K562 (cell line): ENCODE measurements at regions not wholly inside any gene's neighbourhood (a gene's known extent, or its start where the extent isn't known, plus 50 kb on each side); places are given as distances from the start of the nearest gene placed in this dataset.
A peak's percentile ranks its signal among the peaks of the same experiment; 100 is the strongest.

ENCODE experiments used
- ATF2 ChIP-seq: sonication (generic); formaldehyde crosslinking; IDR thresholded peaks from 2 replicates; pipeline ENCODE4 v1.8.1; 2022; ENCODE audit warnings: missing genetic modification reagents
- CAMTA2 ChIP-seq: fragments of 250-450 bp; sonication (Bioruptor Pico); conservative IDR thresholded peaks from 2 replicates; pipeline ENCODE4 v1.5.1; 2022
- CREBBP ChIP-seq: IDR thresholded peaks from one replicate; pipeline ENCODE4 v1.6.1; 2012; ENCODE audit warnings: low read depth, mild to moderate bottlenecking, control low read depth, inconsistent platforms, low read length
- HMGN3 ChIP-seq: IDR thresholded peaks from 2 replicates; pipeline ENCODE4 v1.6.1; 2011; ENCODE audit warnings: borderline replicate concordance, low read depth, mild to moderate bottlenecking, mixed read lengths, low read length; ENCODE audit not compliant: insufficient read length; ENCODE audit errors: extremely low read depth
- HSF4 ChIP-seq: fragments of 250-450 bp; sonication (Bioruptor Pico); IDR thresholded peaks from 2 replicates; pipeline ENCODE4 v2.1.2; 2022; ENCODE audit warnings: mild to moderate bottlenecking, moderate library complexity, borderline replicate concordance
- KDM4B ChIP-seq, 2 experiments: fragments of 450-650 bp in 1 of 2; sonication (generic) in 1 of 2; IDR thresholded peaks; 2 replicates each; pipeline ENCODE4 v1.6.1; 2016 to 2017; ENCODE audit warnings: borderline replicate concordance in 2 of 2, antibody characterized with exemption in 1 of 2, low read depth in 1 of 2, mild to moderate bottlenecking in 1 of 2
- NR2C1 ChIP-seq, 2 experiments: fragments of 450-650 bp; IDR thresholded peaks; 2 replicates each; pipeline ENCODE4 v1.6.1; 2017; ENCODE audit warnings: mild to moderate bottlenecking in 2 of 2, antibody characterized with exemption in 1 of 2, inconsistent platforms in 1 of 2, missing compliant biosample characterization in 1 of 2, missing genetic modification characterization in 1 of 2
- PHB ChIP-seq: fragments of 250-450 bp; sonication (Bioruptor Pico); IDR thresholded peaks from 2 replicates; pipeline ENCODE4 v1.5.0; 2021
- PHF20 ChIP-seq: fragments of 450-650 bp; IDR thresholded peaks from 2 replicates; pipeline ENCODE4 v1.6.1; 2018; ENCODE audit not compliant: partially characterized antibody
- RBFOX2 ChIP-seq: fragments of 200-400 bp; formaldehyde crosslinking; IDR thresholded peaks from 2 replicates; pipeline ENCODE4 v1.6.1; 2017; ENCODE audit warnings: low read depth, mild to moderate bottlenecking, low read length, moderate library complexity
- RBM17 ChIP-seq: fragments of 200-400 bp; formaldehyde crosslinking; IDR thresholded peaks from 2 replicates; pipeline ENCODE4 v1.6.1; 2017; ENCODE audit warnings: low read depth, mild to moderate bottlenecking, low read length, borderline replicate concordance
- SMARCC2 ChIP-seq: fragments of 450-650 bp; IDR thresholded peaks from 2 replicates; pipeline ENCODE4 v1.6.1; 2017; ENCODE audit warnings: antibody characterized with exemption, moderate library complexity, mild to moderate bottlenecking, low read depth
- SP1 ChIP-seq: sonication (generic); formaldehyde crosslinking; IDR thresholded peaks from 2 replicates; pipeline ENCODE4 v1.8.1; 2022; ENCODE audit warnings: mild to moderate bottlenecking, missing genetic modification reagents
- SRSF3 ChIP-seq: fragments of 200-400 bp; formaldehyde crosslinking; IDR thresholded peaks from 2 replicates; pipeline ENCODE4 v1.6.1; 2016; ENCODE audit warnings: mild to moderate bottlenecking, low read length, moderate library complexity; ENCODE audit not compliant: insufficient read depth
- TEAD1 ChIP-seq, 2 experiments: fragments of 450-650 bp in 1 of 2; sonication (generic) in 1 of 2; formaldehyde crosslinking; IDR thresholded peaks; 2 replicates each; pipeline versions ENCODE4 v1.4.0 to v1.8.0; 2020 to 2022; ENCODE audit warnings: mild to moderate bottlenecking in 2 of 2, missing genetic modification reagents in 1 of 2
- TGIF2 ChIP-seq: sonication (generic); formaldehyde crosslinking; IDR thresholded peaks from 2 replicates; pipeline ENCODE4 v1.8.1; 2022; ENCODE audit warnings: mild to moderate bottlenecking, missing genetic modification reagents, moderate library complexity
- THRB ChIP-seq: fragments of 450-650 bp; formaldehyde crosslinking; conservative IDR thresholded peaks from 2 replicates; pipeline ENCODE4 v1.4.0; 2022; ENCODE audit warnings: mild to moderate bottlenecking, missing genetic modification characterization
- TRIM24 ChIP-seq, 2 experiments: fragments of 450-650 bp; IDR thresholded peaks; 2 replicates each; pipeline ENCODE4 v1.6.1; 2016
- XRCC5 ChIP-seq: fragments of 200-400 bp; formaldehyde crosslinking; IDR thresholded peaks from 2 replicates; pipeline ENCODE4 v1.6.1; 2017; ENCODE audit warnings: low read depth, mild to moderate bottlenecking, low read length
- ZBTB49 ChIP-seq: sonication (generic); formaldehyde crosslinking; IDR thresholded peaks from 2 replicates; pipeline ENCODE4 v1.8.0; 2022; ENCODE audit warnings: missing genetic modification reagents, mild to moderate bottlenecking, borderline replicate concordance
- ZNF184 ChIP-seq: sonication (generic); formaldehyde crosslinking; IDR thresholded peaks from 2 replicates; pipeline ENCODE4 v1.5.0; 2020; ENCODE audit warnings: missing genetic modification reagents
- ZNF217 ChIP-seq: sonication (generic); formaldehyde crosslinking; IDR thresholded peaks from 2 replicates; pipeline ENCODE4 v1.8.0; 2022; ENCODE audit warnings: mild to moderate bottlenecking, missing genetic modification reagents
- ZNF224 ChIP-seq: sonication (generic); formaldehyde crosslinking; IDR thresholded peaks from 2 replicates; pipeline ENCODE4 v1.8.0; 2022; ENCODE audit warnings: mild to moderate bottlenecking, missing genetic modification reagents
- TF ChIP-seq, protein P1 (sequence below): fragments of 450-650 bp; IDR thresholded peaks from 2 replicates; pipeline ENCODE4 v1.6.1; 2016

GRCh38 chr6:20034408-20034769 lies 177.9 kb downstream of the MBOAT1 start (continued):
- TF ChIP-seq ZBTB49 (CRISPR knock-in tag) (no peak), RBM17 (no peak), PHF20 (no peak), SRSF3 (no peak), ZNF184 (CRISPR knock-in tag) (no peak), TEAD1 (CRISPR knock-in tag; IDR thresholded peaks at IDR 0.05) (no peak), NR2C1 (IDR thresholded peaks at IDR 0.05) (no peak), NR2C1 (tag; IDR thresholded peaks at IDR 0.05) (no peak), KDM4B (IDR thresholded peaks at IDR 0.05; ENCODE audit: borderline replicate concordance in 2 of 2, low read depth in 1 of 2) (no peak), ATF2 (CRISPR knock-in tag) (no peak), TGIF2 (no peak), SP1 (CRISPR knock-in tag) (no peak), TRIM24 (IDR thresholded peaks at IDR 0.05) (peak; percentile 70 to 75; a peak in 3 of 4 replicates), ZNF224 (CRISPR knock-in tag) (no peak), CAMTA2 (no peak), CREBBP (no peak), ZNF217 (CRISPR knock-in tag) (no peak), HSF4 (CRISPR knock-in tag) (no peak), PHB (CRISPR knock-in tag) (no peak), XRCC5 (no peak), SMARCC2 (peak; percentile 55; the same call in 1 of the 2 replicates), HMGN3 (peak; percentile 79), RBFOX2 (no peak), THRB (CRISPR knock-in tag) (no peak)
- TF ChIP-seq, protein P1, sequence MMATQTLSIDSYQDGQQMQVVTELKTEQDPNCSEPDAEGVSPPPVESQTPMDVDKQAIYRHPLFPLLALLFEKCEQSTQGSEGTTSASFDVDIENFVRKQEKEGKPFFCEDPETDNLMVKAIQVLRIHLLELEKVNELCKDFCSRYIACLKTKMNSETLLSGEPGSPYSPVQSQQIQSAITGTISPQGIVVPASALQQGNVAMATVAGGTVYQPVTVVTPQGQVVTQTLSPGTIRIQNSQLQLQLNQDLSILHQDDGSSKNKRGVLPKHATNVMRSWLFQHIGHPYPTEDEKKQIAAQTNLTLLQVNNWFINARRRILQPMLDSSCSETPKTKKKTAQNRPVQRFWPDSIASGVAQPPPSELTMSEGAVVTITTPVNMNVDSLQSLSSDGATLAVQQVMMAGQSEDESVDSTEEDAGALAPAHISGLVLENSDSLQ = no peak
